Stomach (tissue), 8 donors: ENCODE measurements at regions not wholly inside any gene's neighbourhood (a gene's known extent, or its start where the extent isn't known, plus 50 kb on each side); places are given as distances from the start of the nearest gene placed in this dataset.

Source experiments
- DNase-seq, 2 donors: peaks; one replicate each; pipeline versions ENCODE4 v3.0.0 to v3.0.0-alpha.2; 2013 to 2019
- H3K27ac ChIP-seq, 5 donors: fragments of 200-600 bp in 4 of 5; sonication (generic) in 4 of 5; one replicate each; pipeline ENCODE4 v1.5.1; 2013 to 2019; ENCODE audit warnings: mild to moderate bottlenecking in 1 of 5, moderate library complexity in 1 of 5
- H3K27me3 ChIP-seq, 3 donors: fragments of 200-600 bp; sonication (generic); one replicate each; pipeline ENCODE4 v1.5.1; 2017 to 2019; ENCODE audit warnings: mixed run types in 1 of 3
- H3K36me3 ChIP-seq, 4 donors: fragments of 200-600 bp; sonication (generic); 1 replicate in 3 of 4; 2 replicates in 1 of 4; pipeline ENCODE4 v1.5.1; 2016 to 2019
- H3K4me1 ChIP-seq, 4 donors: fragments of 200-600 bp; sonication (generic); one replicate each; pipeline ENCODE4 v1.5.1; 2016 to 2019
- H3K4me3 ChIP-seq, 4 donors: fragments of 200-600 bp; sonication (generic) in 3 of 4; one replicate each; pipeline ENCODE4 v1.5.1; 2016 to 2019; ENCODE audit warnings: mild to moderate bottlenecking in 1 of 4
- H3K9me3 ChIP-seq, 4 donors: fragments of 200-600 bp; sonication (generic); one replicate each; pipeline ENCODE4 v1.5.1; 2016 to 2019
- CTCF ChIP-seq, 7 experiments: fragments of 450-650 bp in 4 of 7; fragments of 200-600 bp in 3 of 7; sonication (generic) in 3 of 7; IDR thresholded peaks; one replicate each; pipeline ENCODE4 v1.5.1; 2016 to 2019; ENCODE audit warnings: antibody characterized with exemption in 7 of 7, control low read depth in 2 of 7, mild to moderate bottlenecking in 1 of 7
- EP300 ChIP-seq: sonication (generic); formaldehyde crosslinking; IDR thresholded peaks from one replicate; pipeline ENCODE4 v1.6.1; 2017; ENCODE audit warnings: antibody characterized with exemption
- POLR2A ChIP-seq, 4 donors: fragments of 450-650 bp; IDR thresholded peaks; one replicate each; pipeline ENCODE4 v1.6.1; 2016; ENCODE audit warnings: antibody characterized with exemption in 4 of 4, control low read depth in 2 of 4, mild to moderate bottlenecking in 1 of 4, moderate library complexity in 1 of 4
- POLR2AphosphoS5 ChIP-seq, 3 donors: sonication (generic); formaldehyde crosslinking; IDR thresholded peaks; one replicate each; pipeline ENCODE4 v1.6.1; 2016; ENCODE audit warnings: antibody characterized with exemption in 3 of 3
- WGBS, 5 donors: extraction: QIAGEN DNeasy Blood & Tissue Kit in 3 of 5; methylation state at CpG; one replicate each; pipeline versions ENCODE4 v1.1.5 to v1.1.7; 2013 to 2018; 5-methylcytosine and 5-hydroxymethylcytosine counted together
- intact Hi-C: fragments of 100-400 bp; cut with DNase I; formaldehyde crosslinking; loops from one replicate; pipeline ENCODE4 v1.15.1; 2023; ENCODE audit warnings: low total_unique reads
- donor health status: healthy with polysubstance abuse.
- donor health status: Bipolar disorder and iron deficiency.
- donor health status: healthy.

- H3K9me3 ChIP-seq, result no peaks in the 10 kb centered on the region
- intact Hi-C loops, result no loop called here
- no peak overlapping the region for H3K27ac ChIP-seq
- 50 to 87% (median 65%) methylated on average over 1 of the region's 1 CpG for WGBS, 5 donors
- H3K4me1 ChIP-seq, result no peaks in the 10 kb centered on the region
- no peaks in the 10 kb centered on the region for H3K36me3 ChIP-seq
- no peak overlapping the region for H3K4me3 ChIP-seq
- H3K27me3 ChIP-seq, result no peaks in the 10 kb centered on the region
- DNase-seq, result no peak
- TF ChIP-seq EP300 (no peak), POLR2AphosphoS5 (IDR thresholded peaks at IDR 0.05) (no peak), CTCF (IDR thresholded peaks at IDR 0.05) (no peak), POLR2A (IDR thresholded peaks at IDR 0.05) (no peak)
Observed at GRCh38 chr1:67923074-67923473, 89.8 kb upstream of the GNG12 start.

- Histone ChIP-seq H3K9me3 (no peaks in the 10 kb centered on the region), H3K36me3 (no peaks in the 10 kb centered on the region), H3K4me3 (no peak overlapping the region), H3K4me1 (no peaks in the 10 kb centered on the region), H3K27me3 (no peaks in the 10 kb centered on the region), H3K27ac (no peak overlapping the region)
- DNase-seq, result no peak
- no peak for TF ChIP-seq POLR2A (IDR thresholded peaks at IDR 0.05)
- no peak for TF ChIP-seq CTCF (IDR thresholded peaks at IDR 0.05)
- TF ChIP-seq EP300, result no peak
- TF ChIP-seq POLR2AphosphoS5 (IDR thresholded peaks at IDR 0.05), result no peak
- intact Hi-C loops, result no loop called here
- WGBS, 5 donors, result 89 to 95% (median 91%) methylated on average over 4 of the region's 4 CpGs
Observed at GRCh38 chr1:67921725-67922489, 88.6 kb upstream of the GNG12 start.

GRCh38 chr1:67919274-67920072 lies 86.2 kb upstream of the GNG12 start:
- Histone ChIP-seq H3K27ac (no peak overlapping the region), H3K27me3 (no peaks in the 10 kb centered on the region), H3K4me1 (no peaks in the 10 kb centered on the region), H3K36me3 (no peaks in the 10 kb centered on the region), H3K4me3 (no peak overlapping the region), H3K9me3 (no peaks in the 10 kb centered on the region)
- 61 to 74% (median 69%) methylated on average over 10 of the region's 10 CpGs for WGBS, 5 donors
- no peak for DNase-seq
- TF ChIP-seq POLR2AphosphoS5 (IDR thresholded peaks at IDR 0.05) (no peak), CTCF (IDR thresholded peaks at IDR 0.05) (no peak), EP300 (no peak), POLR2A (IDR thresholded peaks at IDR 0.05) (no peak)
- intact Hi-C loops, result no loop called here

GRCh38 chr1:67918067-67918466 lies 84.8 kb upstream of the GNG12 start:
- TF ChIP-seq POLR2A (IDR thresholded peaks at IDR 0.05), result no peak
- no peak for TF ChIP-seq POLR2AphosphoS5 (IDR thresholded peaks at IDR 0.05)
- no peak for DNase-seq
- WGBS, 5 donors, result 84 to 97% (median 89%) methylated on average over 2 of the region's 2 CpGs
- H3K27ac ChIP-seq, result no peak overlapping the region
- no peaks in the 10 kb centered on the region for H3K36me3 ChIP-seq
- H3K4me3 ChIP-seq, result no peak overlapping the region
- intact Hi-C loops, result no loop called here
- no peaks in the 10 kb centered on the region for H3K9me3 ChIP-seq
- no peaks in the 10 kb centered on the region for H3K27me3 ChIP-seq
- H3K4me1 ChIP-seq, result no peaks in the 10 kb centered on the region

- Histone ChIP-seq H3K4me3 (no peak overlapping the region), H3K27ac (no peak overlapping the region), H3K27me3 (no peaks in the 10 kb centered on the region), H3K9me3 (no peaks in the 10 kb centered on the region), H3K4me1 (no peaks in the 10 kb centered on the region), H3K36me3 (no peaks in the 10 kb centered on the region)
- DNase-seq, result no peak
- TF ChIP-seq EP300, result no peak
- no peak for TF ChIP-seq POLR2A (IDR thresholded peaks at IDR 0.05)
- TF ChIP-seq CTCF (IDR thresholded peaks at IDR 0.05), result no peak
- TF ChIP-seq POLR2AphosphoS5 (IDR thresholded peaks at IDR 0.05), result no peak
- intact Hi-C loops, result no loop called here
Observed at GRCh38 chr1:67917006-67917405, 83.7 kb upstream of the GNG12 start.
